AG04450 (cell line): ENCODE measurements at regions not wholly inside any gene's neighbourhood (a gene's known extent, or its start where the extent isn't known, plus 50 kb on each side); places are given as distances from the start of the nearest gene placed in this dataset.

Experiments
- CTCF ChIA-PET: fragments of 300-600, 350-600 bp; formaldehyde crosslinking; extraction: SDS; loops from one replicate; lab custom pipeline; 2022; ENCODE audit warnings: antibody characterized with exemption, inconsistent platforms; lab: Charles Lee
- POLR2A ChIA-PET: fragments of 350-600 bp; formaldehyde crosslinking; extraction: SDS; loops from one replicate; lab custom pipeline; 2021; ENCODE audit warnings: antibody characterized with exemption, inconsistent platforms; lab: Yijun Ruan, JAX
- DNase-seq: peaks from one replicate; pipeline ENCODE4 v3.0.0-alpha.2; 2011; ENCODE audit warnings: low read depth, low spot score
- H3K27ac ChIP-seq: one replicate; pipeline ENCODE4 v1.5.1; 2012; ENCODE audit warnings: low read depth, low read length, control low read depth
- H3K27me3 ChIP-seq: one replicate; pipeline ENCODE4 v1.6.0; 2012; ENCODE audit warnings: low read length; ENCODE audit not compliant: control insufficient read depth, insufficient read depth
- H3K4me3 ChIP-seq: 2 replicates; pipeline ENCODE4 v1.5.1; 2011; ENCODE audit warnings: mild to moderate bottlenecking, low read depth, low read length, control low read depth
- H3K9me3 ChIP-seq: 2 replicates; pipeline ENCODE4 v1.5.1; 2012; ENCODE audit warnings: low read length; ENCODE audit not compliant: control insufficient read depth, insufficient read depth
- TF ChIP-seq, protein P1 (sequence below): IDR thresholded peaks from 2 replicates; pipeline ENCODE4 v1.5.1; 2011; ENCODE audit warnings: low read depth, low read length, control low read depth, inconsistent platforms

DNA sequence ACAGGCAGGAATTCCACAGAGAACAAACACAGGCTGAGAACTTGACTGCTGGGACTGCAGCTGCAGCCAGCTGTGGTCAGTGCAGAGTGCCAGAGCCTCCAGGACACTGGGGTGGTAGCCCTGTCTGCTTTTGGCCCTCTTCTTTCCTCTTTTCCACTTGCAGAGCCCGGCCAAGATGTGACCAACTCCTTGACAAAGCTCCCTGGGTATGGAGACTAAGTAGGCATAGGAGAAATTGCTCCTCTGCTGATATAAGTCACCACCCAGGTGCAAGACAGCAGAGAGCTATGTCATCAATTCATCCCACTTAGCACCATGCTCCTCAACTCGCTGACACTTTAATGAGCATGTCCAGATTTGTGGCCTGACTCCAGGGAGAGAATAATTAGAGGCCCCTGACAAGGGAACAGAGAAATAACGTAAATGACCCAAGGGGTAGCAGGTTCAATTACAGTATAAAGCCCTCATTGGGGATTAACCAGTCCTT is 369.4 kb upstream of the B3GAT1 start:
- POLR2A ChIA-PET: no interaction called here
- TF ChIP-seq, protein P1, sequence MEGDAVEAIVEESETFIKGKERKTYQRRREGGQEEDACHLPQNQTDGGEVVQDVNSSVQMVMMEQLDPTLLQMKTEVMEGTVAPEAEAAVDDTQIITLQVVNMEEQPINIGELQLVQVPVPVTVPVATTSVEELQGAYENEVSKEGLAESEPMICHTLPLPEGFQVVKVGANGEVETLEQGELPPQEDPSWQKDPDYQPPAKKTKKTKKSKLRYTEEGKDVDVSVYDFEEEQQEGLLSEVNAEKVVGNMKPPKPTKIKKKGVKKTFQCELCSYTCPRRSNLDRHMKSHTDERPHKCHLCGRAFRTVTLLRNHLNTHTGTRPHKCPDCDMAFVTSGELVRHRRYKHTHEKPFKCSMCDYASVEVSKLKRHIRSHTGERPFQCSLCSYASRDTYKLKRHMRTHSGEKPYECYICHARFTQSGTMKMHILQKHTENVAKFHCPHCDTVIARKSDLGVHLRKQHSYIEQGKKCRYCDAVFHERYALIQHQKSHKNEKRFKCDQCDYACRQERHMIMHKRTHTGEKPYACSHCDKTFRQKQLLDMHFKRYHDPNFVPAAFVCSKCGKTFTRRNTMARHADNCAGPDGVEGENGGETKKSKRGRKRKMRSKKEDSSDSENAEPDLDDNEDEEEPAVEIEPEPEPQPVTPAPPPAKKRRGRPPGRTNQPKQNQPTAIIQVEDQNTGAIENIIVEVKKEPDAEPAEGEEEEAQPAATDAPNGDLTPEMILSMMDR: no peak
- no peak for DNase-seq
- Histone ChIP-seq H3K27me3 (no peaks in the 10 kb centered on the region), H3K27ac (no peak overlapping the region), H3K4me3 (no peak overlapping the region), H3K9me3 (peaks cover 40% of the 10 kb centered on the region)
- CTCF ChIA-PET: no interaction called here

- H3K9me3 ChIP-seq: peaks cover 32% of the 10 kb centered on the region
These were observed 368.6 kb upstream of the B3GAT1 start for GRCh38 chr11:134780486-134781147.

DNA sequence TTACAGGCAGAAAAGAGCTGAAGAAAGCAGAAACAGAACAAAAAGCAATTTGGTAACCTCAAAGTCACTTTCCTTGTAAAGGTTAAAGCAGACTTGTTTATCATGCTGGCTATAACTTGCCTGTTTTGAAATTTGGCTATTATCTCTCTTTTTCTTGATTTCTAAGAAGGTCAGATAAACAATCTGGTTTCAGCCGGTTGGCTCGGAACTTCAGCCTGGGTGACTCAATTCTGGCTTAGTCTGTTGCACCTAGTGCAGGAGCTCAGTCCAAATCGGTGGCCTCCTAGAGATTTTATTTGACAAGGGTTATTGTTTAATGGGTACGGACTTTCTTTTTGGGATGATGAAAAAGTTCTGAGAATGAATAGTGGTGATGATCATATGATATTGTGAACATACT is 367.1 kb upstream of the B3GAT1 start:
- H3K9me3 ChIP-seq: peaks cover 23% of the 10 kb centered on the region
- no peak for DNase-seq

More at GRCh38 chr11:134780486-134781147, 368.6 kb upstream of the B3GAT1 start:
- Histone ChIP-seq H3K27ac (no peak overlapping the region), H3K27me3 (no peaks in the 10 kb centered on the region), H3K4me3 (no peak overlapping the region)
- ChIA-PET CTCF (no interaction called here), POLR2A (no interaction called here)
- TF ChIP-seq, protein P1: no peak
- DNase-seq: no peak

DNA sequence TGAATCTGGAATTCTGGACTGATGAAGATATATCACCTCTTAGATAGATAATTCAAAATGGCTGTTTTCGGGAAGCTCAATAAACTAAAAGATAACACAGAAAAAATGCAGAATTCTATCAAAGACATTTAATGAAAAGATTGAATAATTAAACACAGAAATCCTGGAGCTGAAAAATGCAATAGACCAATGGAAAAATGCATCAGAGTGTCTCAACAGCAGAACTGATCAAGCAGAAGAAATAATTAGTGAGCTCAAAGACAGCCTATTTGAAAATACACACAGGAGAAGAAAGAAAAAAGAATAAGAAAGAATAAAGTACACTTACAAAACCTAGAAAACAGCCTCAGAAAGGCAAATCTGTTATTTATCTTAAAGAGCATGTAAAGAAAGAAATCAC is 356.4 kb upstream of the B3GAT1 start:
- Histone ChIP-seq H3K4me3 (no peak overlapping the region), H3K27me3 (no peaks in the 10 kb centered on the region), H3K9me3 (peaks cover 28% of the 10 kb centered on the region), H3K27ac (no peak overlapping the region)
- no peak for DNase-seq
- POLR2A ChIA-PET: no interaction called here
- CTCF ChIA-PET: no interaction called here
- TF ChIP-seq, protein P1: no peak

More for the DNA sequence above, 367.1 kb upstream of the B3GAT1 start:
- H3K4me3 ChIP-seq: no peak overlapping the region
- H3K27me3 ChIP-seq: no peaks in the 10 kb centered on the region
- H3K27ac ChIP-seq: no peak overlapping the region
- TF ChIP-seq, protein P1: no peak
- CTCF ChIA-PET: no interaction called here
- POLR2A ChIA-PET: no interaction called here

- POLR2A ChIA-PET: no interaction called here
- Histone ChIP-seq H3K9me3 (peaks cover 52% of the 10 kb centered on the region), H3K4me3 (no peak overlapping the region), H3K27me3 (no peaks in the 10 kb centered on the region), H3K27ac (no peak overlapping the region)
- TF ChIP-seq, protein P1: no peak
- CTCF ChIA-PET: no interaction called here
- DNase-seq: no peak
These were observed 353.5 kb upstream of the B3GAT1 start for GRCh38 chr11:134765565-134765964.
